MM.1S (cell line): ENCODE measurements at regions not wholly inside any gene's neighbourhood (a gene's known extent, or its start where the extent isn't known, plus 50 kb on each side); places are given as distances from the start of the nearest gene placed in this dataset.

Source experiments
- DNase-seq: peaks from one replicate; pipeline ENCODE4 v3.0.0-alpha.2; 2015
- H2AFZ ChIP-seq: fragments of 300-600 bp; sonication (generic); 2 replicates; pipeline ENCODE4 v1.6.0; 2016; ENCODE audit warnings: antibody characterized with exemption, low read length
- H3F3A ChIP-seq: fragments of 300-600 bp; sonication (generic); 2 replicates; pipeline ENCODE4 v1.6.1; 2016; ENCODE audit warnings: mild to moderate bottlenecking, antibody characterized with exemption, low read length, moderate library complexity, mixed read lengths; ENCODE audit not compliant: insufficient read depth
- H3K27ac ChIP-seq: fragments of 300-600 bp; sonication (generic); 2 replicates; pipeline ENCODE4 v1.5.1; 2016; ENCODE audit warnings: mild to moderate bottlenecking, low read length
- H3K27me3 ChIP-seq: fragments of 300-600 bp; sonication (generic); replicated peaks from 2 replicates; pipeline ENCODE4 v1.6.0; 2016; ENCODE audit warnings: low read length; ENCODE audit not compliant: insufficient read depth
- H3K36me3 ChIP-seq: fragments of 300-600 bp; sonication (generic); replicated peaks from 2 replicates; pipeline ENCODE4 v1.6.1; 2016; ENCODE audit warnings: mild to moderate bottlenecking, low read length, mixed read lengths; ENCODE audit not compliant: insufficient read depth
- H3K4me1 ChIP-seq: fragments of 300-600 bp; sonication (generic); 2 replicates; pipeline ENCODE4 v1.6.1; 2016; ENCODE audit warnings: low read length, mixed read lengths
- H3K4me2 ChIP-seq: fragments of 300-600 bp; sonication (generic); 2 replicates; pipeline ENCODE4 v1.6.0; 2016; ENCODE audit warnings: low read depth, low read length
- H3K4me3 ChIP-seq: fragments of 300-600 bp; sonication (generic); 2 replicates; pipeline ENCODE4 v1.5.1; 2016; ENCODE audit warnings: low read length, mixed read lengths
- H3K79me2 ChIP-seq: fragments of 300-600 bp; sonication (generic); 2 replicates; pipeline ENCODE4 v1.6.1; 2016; ENCODE audit warnings: mixed run types, low read length, mixed read lengths
- H3K9ac ChIP-seq: fragments of 300-600 bp; sonication (generic); 2 replicates; pipeline ENCODE4 v1.6.1; 2016; ENCODE audit warnings: low read length, mixed read lengths
- H3K9me2 ChIP-seq: fragments of 300-600 bp; sonication (generic); replicated peaks from 2 replicates; pipeline ENCODE4 v1.6.1; 2016; ENCODE audit warnings: mild to moderate bottlenecking, low read length, mixed read lengths; ENCODE audit not compliant: insufficient read depth
- H3K9me3 ChIP-seq: fragments of 300-600 bp; sonication (generic); replicated peaks from 2 replicates; pipeline ENCODE4 v1.6.1; 2016; ENCODE audit warnings: mild to moderate bottlenecking, low read length, mixed read lengths; ENCODE audit not compliant: insufficient read depth
- H4K20me1 ChIP-seq: fragments of 300-600 bp; sonication (generic); 2 replicates; pipeline ENCODE4 v1.6.1; 2016; ENCODE audit warnings: mild to moderate bottlenecking, low read length, moderate library complexity, mixed read lengths; ENCODE audit not compliant: insufficient read depth
- EZH2 ChIP-seq: fragments of 300-600 bp; sonication (generic); optimal IDR thresholded peaks from 2 replicates; pipeline ENCODE3; 2017; ENCODE audit warnings: low read depth, mild to moderate bottlenecking, antibody characterized with exemption, low read length, mixed read lengths
- EZH2phosphoT487 ChIP-seq: fragments of 300-600 bp; sonication (generic); IDR thresholded peaks from 2 replicates; pipeline ENCODE4 v1.6.1; 2018; ENCODE audit warnings: antibody characterized with exemption, low read length
- TF ChIP-seq, protein P1 (sequence below): fragments of 300-600 bp; sonication (generic); IDR thresholded peaks from 2 replicates; pipeline ENCODE4 v1.5.1; 2016; ENCODE audit warnings: antibody characterized with exemption, low read length, mixed read lengths

DNA sequence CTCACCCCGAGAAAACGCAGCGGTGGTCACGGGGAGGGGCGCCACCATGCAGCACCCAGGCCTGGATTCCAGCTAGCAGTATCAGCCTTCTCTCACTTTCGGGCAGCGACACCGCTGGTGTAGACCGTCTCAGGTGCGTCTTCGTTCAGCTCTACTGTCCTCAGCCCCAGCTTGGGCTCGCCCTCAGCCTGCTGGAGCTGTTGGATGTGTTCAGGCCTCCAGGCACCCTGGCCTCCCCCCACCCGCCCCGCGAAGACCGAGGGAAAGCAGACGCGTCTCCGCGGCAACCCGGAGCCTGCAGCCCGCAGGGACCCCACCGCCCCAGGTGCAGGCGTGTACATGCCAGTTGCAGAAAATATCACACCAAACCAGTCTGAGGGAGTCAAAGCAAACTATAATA is 60.8 kb upstream of the CARMIL1 start:
- Histone ChIP-seq H3F3A (no peaks in the 10 kb centered on the region), H3K4me3 (no peak overlapping the region), H3K4me1 (no peaks in the 10 kb centered on the region), H4K20me1 (no peaks in the 10 kb centered on the region), H3K27me3 (no peaks in the 10 kb centered on the region), H3K27ac (no peak overlapping the region), H3K9me3 (no peaks in the 10 kb centered on the region), H3K36me3 (no peaks in the 10 kb centered on the region), H3K4me2 (no peak overlapping the region), H2AFZ (no peak overlapping the region), H3K9me2 (no peaks in the 10 kb centered on the region), H3K79me2 (no peaks in the 10 kb centered on the region), H3K9ac (no peak overlapping the region)
- DNase-seq = no peak
- TF ChIP-seq, protein P1, sequence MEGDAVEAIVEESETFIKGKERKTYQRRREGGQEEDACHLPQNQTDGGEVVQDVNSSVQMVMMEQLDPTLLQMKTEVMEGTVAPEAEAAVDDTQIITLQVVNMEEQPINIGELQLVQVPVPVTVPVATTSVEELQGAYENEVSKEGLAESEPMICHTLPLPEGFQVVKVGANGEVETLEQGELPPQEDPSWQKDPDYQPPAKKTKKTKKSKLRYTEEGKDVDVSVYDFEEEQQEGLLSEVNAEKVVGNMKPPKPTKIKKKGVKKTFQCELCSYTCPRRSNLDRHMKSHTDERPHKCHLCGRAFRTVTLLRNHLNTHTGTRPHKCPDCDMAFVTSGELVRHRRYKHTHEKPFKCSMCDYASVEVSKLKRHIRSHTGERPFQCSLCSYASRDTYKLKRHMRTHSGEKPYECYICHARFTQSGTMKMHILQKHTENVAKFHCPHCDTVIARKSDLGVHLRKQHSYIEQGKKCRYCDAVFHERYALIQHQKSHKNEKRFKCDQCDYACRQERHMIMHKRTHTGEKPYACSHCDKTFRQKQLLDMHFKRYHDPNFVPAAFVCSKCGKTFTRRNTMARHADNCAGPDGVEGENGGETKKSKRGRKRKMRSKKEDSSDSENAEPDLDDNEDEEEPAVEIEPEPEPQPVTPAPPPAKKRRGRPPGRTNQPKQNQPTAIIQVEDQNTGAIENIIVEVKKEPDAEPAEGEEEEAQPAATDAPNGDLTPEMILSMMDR = no peak
- TF ChIP-seq EZH2phosphoT487 (no peak), EZH2 (no peak)

DNA sequence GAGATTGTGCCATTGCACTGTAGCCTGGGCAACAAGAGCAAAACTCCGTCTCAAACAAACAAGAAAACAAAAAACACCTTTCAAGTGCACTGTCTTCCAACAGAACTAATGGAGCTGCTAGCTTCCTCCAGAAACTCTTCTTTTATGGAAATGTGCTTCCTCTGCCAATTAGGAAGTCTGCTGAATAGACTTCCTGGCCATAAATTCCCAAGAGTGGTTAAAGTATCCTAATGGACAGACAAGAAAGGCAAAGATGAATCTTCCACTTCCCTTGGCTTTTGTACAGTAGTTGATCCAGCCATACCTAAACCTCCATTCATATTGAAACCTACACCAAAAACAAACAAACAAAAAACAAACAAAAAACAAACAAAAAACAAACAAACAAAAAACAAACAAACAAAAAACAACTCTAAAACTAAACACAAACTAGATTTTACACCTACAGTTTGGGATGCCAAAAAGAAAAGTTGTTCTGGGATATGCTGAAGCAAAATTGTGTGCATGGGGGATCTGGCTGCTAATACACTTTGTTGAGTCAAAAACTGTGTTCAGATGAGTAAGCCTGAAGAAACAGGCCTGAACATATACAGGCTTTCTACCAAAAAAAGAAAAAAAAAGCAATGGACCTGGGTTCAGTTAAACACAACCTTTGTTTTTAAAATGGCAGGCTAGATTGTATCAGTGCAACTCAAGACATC is 59.8 kb upstream of the CARMIL1 start:
- Histone ChIP-seq H3K27ac (no peak overlapping the region), H2AFZ (no peak overlapping the region), H3K4me3 (no peak overlapping the region), H3K27me3 (no peaks in the 10 kb centered on the region), H3K9me2 (no peaks in the 10 kb centered on the region), H3K36me3 (no peaks in the 10 kb centered on the region), H3K9me3 (no peaks in the 10 kb centered on the region), H3F3A (no peaks in the 10 kb centered on the region), H3K4me2 (no peak overlapping the region), H3K4me1 (0 out of 2 replicates have a peak, but pooled peaks cover 4% of the 10 kb centered on the region), H4K20me1 (no peaks in the 10 kb centered on the region), H3K9ac (no peak overlapping the region), H3K79me2 (no peaks in the 10 kb centered on the region)
- TF ChIP-seq EZH2phosphoT487 = no peak
- TF ChIP-seq EZH2 = no peak
- TF ChIP-seq, protein P1 = no peak
- no peak for DNase-seq

DNA sequence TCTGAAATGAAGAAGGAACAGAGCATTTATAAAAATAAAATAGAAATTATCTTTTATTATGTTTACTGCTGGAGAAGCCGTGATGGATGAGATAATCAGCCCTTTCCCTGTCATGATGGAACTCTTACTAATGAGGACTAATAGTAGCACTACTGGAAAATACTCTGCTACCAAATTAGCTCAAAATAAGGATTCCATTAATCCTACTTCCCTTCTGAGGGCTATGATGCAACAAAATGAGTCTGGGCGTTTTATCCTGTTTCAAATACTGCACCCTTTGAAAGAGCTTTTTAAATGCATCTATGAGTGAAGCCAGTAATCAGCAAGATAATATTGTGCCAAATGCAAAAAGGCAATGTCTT is 59.3 kb upstream of the CARMIL1 start:
- H2AFZ ChIP-seq = no peak overlapping the region
- no peaks in the 10 kb centered on the region for H3K9me3 ChIP-seq
- H3K36me3 ChIP-seq = no peaks in the 10 kb centered on the region
- no peak overlapping the region for H3K9ac ChIP-seq
- H3K4me1 ChIP-seq = 0 out of 2 replicates have a peak, but pooled peaks cover 4% of the 10 kb centered on the region
- TF ChIP-seq, protein P1 = no peak
- TF ChIP-seq EZH2 (no peak), EZH2phosphoT487 (no peak)
- no peaks in the 10 kb centered on the region for H3F3A ChIP-seq
- no peaks in the 10 kb centered on the region for H3K27me3 ChIP-seq
- no peaks in the 10 kb centered on the region for H4K20me1 ChIP-seq
- no peak overlapping the region for H3K4me3 ChIP-seq
- H3K9me2 ChIP-seq = no peaks in the 10 kb centered on the region
- no peak overlapping the region for H3K27ac ChIP-seq
- no peak for DNase-seq
- no peak overlapping the region for H3K4me2 ChIP-seq
- H3K79me2 ChIP-seq = no peaks in the 10 kb centered on the region
